K562 (cell line): ENCODE measurements at regions not wholly inside any gene's neighbourhood (a gene's known extent, or its start where the extent isn't known, plus 50 kb on each side); places are given as distances from the start of the nearest gene placed in this dataset.
A peak's percentile ranks its signal among the peaks of the same experiment; 100 is the strongest.

Source experiments
- ATAC-seq: fragments of 200-7000 bp; cut with Tn5 transposase; 3 replicates; pipeline ENCODE4 v1.9.1; 2020; ENCODE audit warnings: moderate library complexity
- BruUV-seq: library from RNA; stranded (reverse); fragments of 400-500 nt; replicated peaks from 2 replicates; lab custom pipeline; 2021; lab: Mats Ljungman, UMichigan
- CTCF ChIA-PET: fragments of 300-600 bp; formaldehyde crosslinking; extraction: SDS; loops from one replicate; lab custom pipeline; 2021; ENCODE audit warnings: low intra/inter-chr PET ratio; lab: Yijun Ruan, JAX
- POLR2A ChIA-PET: fragments of 300-600, 350-650 bp; sonication (Branson Sonifier 250); formaldehyde crosslinking; extraction: SDS; loops from one replicate; lab custom pipeline; 2021; ENCODE audit warnings: antibody characterized with exemption, inconsistent platforms; lab: Yijun Ruan, JAX
- DNase-seq, 4 experiments: peaks; one replicate each; pipeline versions ENCODE4 v3.0.0 to v3.0.0-alpha.2; 2011 to 2018; ENCODE audit warnings: low spot score in 3 of 4, mixed read lengths in 3 of 4; ENCODE audit errors: extremely low read depth in 1 of 4
- FAIRE-seq: peaks from 2 replicates; lab custom pipeline; 2011; peaks lifted over from hg19 to GRCh38; lab: Jason Lieb, UNC
- H2AFZ ChIP-seq: 2 replicates; pipeline ENCODE4 v1.6.0; 2011; ENCODE audit warnings: low read depth, low read length, control low read depth, inconsistent platforms
- H3K27ac ChIP-seq: fragments of 200-600 bp; 3 replicates; pipeline ENCODE4 v1.8.0; 2011; ENCODE audit warnings: low read depth, mild to moderate bottlenecking, control low read depth, inconsistent platforms, low read length, moderate library complexity, mixed read lengths; ENCODE audit errors: extremely low read depth
- H3K27me3 ChIP-seq, 2 experiments: fragments of 300-600 bp in 1 of 2; 2 replicates in 1 of 2; 3 replicates in 1 of 2; pipeline versions ENCODE4 v1.6.0 to v1.8.0; 2011; ENCODE audit warnings: inconsistent platforms in 2 of 2, low read length in 2 of 2, mild to moderate bottlenecking in 1 of 2, mixed read lengths in 1 of 2, moderate library complexity in 1 of 2; ENCODE audit not compliant: control insufficient read depth in 2 of 2, insufficient read depth in 2 of 2
- H3K36me3 ChIP-seq: fragments of 300-600 bp; 3 replicates; pipeline ENCODE4 v1.8.0; 2011; ENCODE audit warnings: mild to moderate bottlenecking, low read length, inconsistent platforms; ENCODE audit not compliant: control insufficient read depth, insufficient read depth
- H3K4me1 ChIP-seq, 2 experiments: fragments of 200-600 bp in 1 of 2; replicated peaks in 1 of 2; 2 replicates in 1 of 2; 3 replicates in 1 of 2; pipeline versions ENCODE4 v1.5.1 to v1.8.0; 2011; ENCODE audit warnings: inconsistent platforms in 2 of 2, low read length in 2 of 2, mild to moderate bottlenecking in 1 of 2, mixed read lengths in 1 of 2, moderate library complexity in 1 of 2; ENCODE audit not compliant: control insufficient read depth in 2 of 2, insufficient read depth in 2 of 2
- H3K4me2 ChIP-seq: 2 replicates; pipeline ENCODE4 v1.6.1; 2011; ENCODE audit warnings: low read length, control low read depth, inconsistent platforms, mixed read lengths; ENCODE audit not compliant: insufficient read depth
- H3K4me3 ChIP-seq: fragments of 200-600 bp; sonication (generic), shearing (Covaris generic); 2 replicates; pipeline ENCODE4 v1.5.1; 2016; ENCODE audit warnings: control low read depth, inconsistent platforms
- H3K79me2 ChIP-seq: fragments of 200-600 bp; 3 replicates; pipeline ENCODE4 v1.8.0; 2011; ENCODE audit warnings: low read length, inconsistent platforms; ENCODE audit not compliant: control insufficient read depth, insufficient read depth
- H3K9ac ChIP-seq, 2 experiments: 2 replicates each; pipeline versions ENCODE4 v1.6.0 to v1.6.1; 2011; ENCODE audit warnings: low read depth in 2 of 2, low read length in 2 of 2, control low read depth in 1 of 2, inconsistent platforms in 1 of 2, mild to moderate bottlenecking in 1 of 2, mixed read lengths in 1 of 2; ENCODE audit not compliant: insufficient read depth in 1 of 2
- H3K9me1 ChIP-seq: one replicate; pipeline ENCODE4 v1.6.0; 2011; ENCODE audit warnings: inconsistent platforms, mild to moderate bottlenecking, low read length, moderate library complexity; ENCODE audit not compliant: control insufficient read depth, insufficient read depth
- H3K9me3 ChIP-seq: replicated peaks from 2 replicates; pipeline ENCODE4 v1.5.1; 2011; ENCODE audit warnings: low read depth, low read length, inconsistent platforms; ENCODE audit not compliant: control insufficient read depth, insufficient read depth
- H4K20me1 ChIP-seq: replicated peaks from 2 replicates; pipeline ENCODE4 v1.6.1; 2011; ENCODE audit warnings: low read length, inconsistent platforms, mixed read lengths; ENCODE audit not compliant: control insufficient read depth, insufficient read depth
- AFF1 ChIP-seq, 2 experiments: fragments of 450-650 bp; IDR thresholded peaks; 2 replicates each; pipeline ENCODE4 v1.6.1; 2018; ENCODE audit warnings: mild to moderate bottlenecking in 2 of 2, low read depth in 1 of 2; ENCODE audit not compliant: partially characterized antibody in 2 of 2
- ARID1B ChIP-seq: fragments of 450-650 bp; IDR thresholded peaks from 2 replicates; pipeline ENCODE4 v1.6.1; 2016; ENCODE audit warnings: antibody characterized with exemption, mild to moderate bottlenecking, inconsistent platforms
- BCOR ChIP-seq: fragments of 450-650 bp; IDR thresholded peaks from 2 replicates; pipeline ENCODE4 v1.6.1; 2016
- BMI1 ChIP-seq: fragments of 150-350 bp; IDR thresholded peaks from 2 replicates; pipeline ENCODE4 v1.6.1; 2014; ENCODE audit warnings: low read length
- DIDO1 ChIP-seq: fragments of 450-650 bp; IDR thresholded peaks from 2 replicates; pipeline ENCODE4 v1.6.1; 2016; ENCODE audit warnings: low read depth, missing biosample characterization, missing genetic modification characterization
- GTF2F1 ChIP-seq: IDR thresholded peaks from 2 replicates; pipeline ENCODE4 v1.6.1; 2011; ENCODE audit warnings: low read depth, low read length, improper control_type of control experiment
- MAFF ChIP-seq: IDR thresholded peaks from 2 replicates; pipeline ENCODE4 v1.6.1; 2012; ENCODE audit warnings: low read length, improper control_type of control experiment
- RAD51 ChIP-seq: fragments of 450-650 bp; IDR thresholded peaks from 2 replicates; pipeline ENCODE4 v1.7.1; 2016; ENCODE audit warnings: low read depth, mild to moderate bottlenecking, borderline replicate concordance
- SIN3B ChIP-seq: fragments of 450-650 bp; IDR thresholded peaks from 2 replicates; pipeline ENCODE4 v1.6.1; 2017; ENCODE audit warnings: low read depth, mild to moderate bottlenecking, moderate library complexity
- SMAD2 ChIP-seq: fragments of 150-350 bp; IDR thresholded peaks from 2 replicates; pipeline ENCODE4 v1.6.1; 2014; ENCODE audit warnings: low read depth, mild to moderate bottlenecking, low read length
- TCF7L2 ChIP-seq: fragments of 150-350 bp; IDR thresholded peaks from 2 replicates; pipeline ENCODE4 v1.6.1; 2016; ENCODE audit warnings: low read depth, mild to moderate bottlenecking, low read length, moderate library complexity
- ZNF146 ChIP-seq: IDR thresholded peaks from one replicate; pipeline ENCODE4 v1.6.1; 2018; ENCODE audit warnings: missing compliant biosample characterization; ENCODE audit not compliant: unreplicated experiment
- WGBS: fragments of 100-300 bp; shearing (Covaris generic); methylation state at CpG from one replicate; pipeline ENCODE4 v1.1.6; 2016; ENCODE audit warnings: low coverage, mixed read lengths; ENCODE audit not compliant: insufficient coverage; ENCODE audit errors: missing lambda C conversion rate; 5-methylcytosine and 5-hydroxymethylcytosine counted together
- in situ Hi-C: fragments of 300-500 bp; cut with MboI; formaldehyde crosslinking; loops from 4 replicates; pipeline ENCODE4 v1.15.0; 2018; ENCODE audit warnings: inconsistent platforms, mixed read lengths
- intact Hi-C: fragments of 100-400 bp; cut with micrococcal nuclease; formaldehyde crosslinking; loops from 2 replicates; pipeline ENCODE4 v1.14.2; 2022
- TF ChIP-seq, protein P1 (sequence below): fragments of 250-450 bp; sonication (Bioruptor Pico); IDR thresholded peaks from 2 replicates; pipeline ENCODE4 v1.4.0; 2020
- TF ChIP-seq, protein P2 (sequence below): sonication (generic); formaldehyde crosslinking; IDR thresholded peaks from 2 replicates; pipeline ENCODE4 v1.5.0; 2020; ENCODE audit warnings: missing genetic modification reagents
- TF ChIP-seq, protein P3 (sequence below), 2 experiments: fragments of 450-650 bp; IDR thresholded peaks; 2 replicates each; pipeline ENCODE4 v1.6.1; 2016

- no peak for TF ChIP-seq AFF1 (IDR thresholded peaks at IDR 0.05; ENCODE audit: low read depth in 1 of 2, partially characterized antibody in 2 of 2)
- no peak for TF ChIP-seq DIDO1 (tag)
- TF ChIP-seq MAFF = no peak
- no peak for TF ChIP-seq TCF7L2
- TF ChIP-seq BCOR = no peak
- TF ChIP-seq, all 486 proteins: peak for 0
Measured at GRCh38 chr1:30472009-30472408, 251.4 kb downstream of the MATN1 start (continued).

DNA sequence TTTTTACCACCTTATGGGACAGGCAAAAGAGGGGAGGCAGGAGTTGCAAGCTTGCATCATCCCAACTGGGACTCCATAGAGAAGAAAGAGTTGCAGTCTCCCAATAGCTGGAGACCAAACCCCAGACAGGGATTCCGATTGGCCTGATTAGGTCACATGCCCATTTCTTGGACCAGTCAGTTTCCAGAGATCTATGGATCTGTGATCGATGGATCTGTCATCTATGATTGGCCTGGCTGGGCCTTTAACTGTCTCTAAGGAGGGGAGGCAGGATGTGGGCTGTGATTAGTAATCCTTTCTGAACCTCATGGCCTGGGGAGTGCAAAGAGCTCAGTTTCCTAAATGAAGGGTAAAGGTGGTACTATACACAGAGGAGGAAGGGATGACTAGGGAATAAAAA, 252.1 kb downstream of the MATN1 start:
- ChIA-PET CTCF (no interaction called here), POLR2A (interaction anchor here (0.6 to 0.8 kb wide), 2 partner anchors 54 to 1231 kb away, joined by 3 read pairs; no protein-coding TSS in a partner anchor)
- DNase-seq (peak in 3 of 4 experiments; percentile 28 to 32 (median 30)), ATAC-seq (peak; percentile 46; the same call in 2 of the 3 replicates), FAIRE-seq (no peak)
- no peak overlapping the region for H3K4me3 ChIP-seq
- no TSS peak for BruUV-seq
- in situ Hi-C loops = no loop called here
- H3K27me3 ChIP-seq = peaks cover 7 to 47% of the 10 kb centered on the region in 2 experiments; a peak in 4 of 5 replicates
- no peak overlapping the region for H3K4me2 ChIP-seq
- H3K27ac ChIP-seq = no peak overlapping the region
- 3% methylated on average over 2 of the region's 2 CpGs for WGBS
- H3K36me3 ChIP-seq = no peaks in the 10 kb centered on the region
- no peaks in the 10 kb centered on the region for H3K9me3 ChIP-seq
- H3K79me2 ChIP-seq = no peaks in the 10 kb centered on the region
- intact Hi-C loops = no loop called here
- no peaks in the 10 kb centered on the region for H3K9me1 ChIP-seq
- H3K4me1 ChIP-seq = no peaks in the 10 kb centered on the region
- no peak overlapping the region for H2AFZ ChIP-seq
- H4K20me1 ChIP-seq = no peaks in the 10 kb centered on the region
- no peak overlapping the region for H3K9ac ChIP-seq
- TF ChIP-seq RAD51 (peak; percentile 57), ZNF146 (no peak), SMAD2 (no peak), SIN3B (no peak), GTF2F1 (no peak), BMI1 (no peak), ARID1B (no peak)
- TF ChIP-seq, protein P1, sequence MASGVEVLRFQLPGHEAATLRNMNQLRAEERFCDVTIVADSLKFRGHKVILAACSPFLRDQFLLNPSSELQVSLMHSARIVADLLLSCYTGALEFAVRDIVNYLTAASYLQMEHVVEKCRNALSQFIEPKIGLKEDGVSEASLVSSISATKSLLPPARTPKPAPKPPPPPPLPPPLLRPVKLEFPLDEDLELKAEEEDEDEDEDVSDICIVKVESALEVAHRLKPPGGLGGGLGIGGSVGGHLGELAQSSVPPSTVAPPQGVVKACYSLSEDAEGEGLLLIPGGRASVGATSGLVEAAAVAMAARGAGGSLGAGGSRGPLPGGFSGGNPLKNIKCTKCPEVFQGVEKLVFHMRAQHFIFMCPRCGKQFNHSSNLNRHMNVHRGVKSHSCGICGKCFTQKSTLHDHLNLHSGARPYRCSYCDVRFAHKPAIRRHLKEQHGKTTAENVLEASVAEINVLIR (CRISPR knock-in tag) = no peak
- TF ChIP-seq, protein P2, sequence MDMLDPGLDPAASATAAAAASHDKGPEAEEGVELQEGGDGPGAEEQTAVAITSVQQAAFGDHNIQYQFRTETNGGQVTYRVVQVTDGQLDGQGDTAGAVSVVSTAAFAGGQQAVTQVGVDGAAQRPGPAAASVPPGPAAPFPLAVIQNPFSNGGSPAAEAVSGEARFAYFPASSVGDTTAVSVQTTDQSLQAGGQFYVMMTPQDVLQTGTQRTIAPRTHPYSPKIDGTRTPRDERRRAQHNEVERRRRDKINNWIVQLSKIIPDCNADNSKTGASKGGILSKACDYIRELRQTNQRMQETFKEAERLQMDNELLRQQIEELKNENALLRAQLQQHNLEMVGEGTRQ (CRISPR knock-in tag) = peak; percentile 78
- TF ChIP-seq, protein P3, sequence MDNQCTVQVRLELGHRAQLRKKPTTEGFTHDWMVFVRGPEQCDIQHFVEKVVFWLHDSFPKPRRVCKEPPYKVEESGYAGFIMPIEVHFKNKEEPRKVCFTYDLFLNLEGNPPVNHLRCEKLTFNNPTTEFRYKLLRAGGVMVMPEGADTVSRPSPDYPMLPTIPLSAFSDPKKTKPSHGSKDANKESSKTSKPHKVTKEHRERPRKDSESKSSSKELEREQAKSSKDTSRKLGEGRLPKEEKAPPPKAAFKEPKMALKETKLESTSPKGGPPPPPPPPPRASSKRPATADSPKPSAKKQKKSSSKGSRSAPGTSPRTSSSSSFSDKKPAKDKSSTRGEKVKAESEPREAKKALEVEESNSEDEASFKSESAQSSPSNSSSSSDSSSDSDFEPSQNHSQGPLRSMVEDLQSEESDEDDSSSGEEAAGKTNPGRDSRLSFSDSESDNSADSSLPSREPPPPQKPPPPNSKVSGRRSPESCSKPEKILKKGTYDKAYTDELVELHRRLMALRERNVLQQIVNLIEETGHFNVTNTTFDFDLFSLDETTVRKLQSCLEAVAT (IDR thresholded peaks at IDR 0.05) = peak in 1 of 2 experiments; percentile 60; a peak in 1 of 4 replicates
